ENCODE measurements at regions not wholly inside any gene's neighbourhood (a gene's known extent, or its start where the extent isn't known, plus 50 kb on each side); places are given as distances from the start of the nearest gene placed in this dataset.

DNA sequence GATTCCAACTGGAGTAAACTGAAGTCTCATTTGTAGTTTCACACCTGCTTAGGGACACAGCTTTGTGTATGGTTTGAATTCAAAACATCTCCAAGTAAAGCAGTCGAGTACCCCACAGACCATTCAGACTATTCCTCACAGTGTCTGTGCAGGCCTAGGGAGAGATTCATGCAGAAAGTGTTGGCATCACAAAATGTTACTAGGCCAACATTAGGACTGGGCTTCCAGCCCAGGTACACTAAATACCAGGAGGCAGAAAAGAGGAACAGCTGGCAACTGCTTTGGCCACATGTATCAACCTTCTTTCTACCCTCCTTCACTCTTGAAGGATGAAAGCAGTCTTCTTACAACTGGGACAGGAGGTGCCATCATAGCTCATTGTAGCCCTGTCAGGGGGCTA lies 270.4 kb upstream of the TMEFF2 start:
- TF ChIP-seq CTCF (conservative IDR thresholded peaks at IDR 0.05; ENCODE audit: low read length) (no peak), EZH2phosphoT487 (IDR thresholded peaks at IDR 0.05; ENCODE audit: borderline replicate concordance, low read depth, low read length) (no peak)
